ENCODE measurements at regions not wholly inside any gene's neighbourhood (a gene's known extent, or its start where the extent isn't known, plus 50 kb on each side); places are given as distances from the start of the nearest gene placed in this dataset.

GRCh38 chr19:30688696-30689095 lies 316.5 kb downstream of the ZNF536 start:
- ATAC-seq = no peak
- Mint-ChIP-seq H3K9me3 (no peaks in the 10 kb centered on the region), H3K36me3 (no peaks in the 10 kb centered on the region), H3K27ac (no peak overlapping the region), H3K4me3 (no peak overlapping the region), H3K4me1 (peaks cover 83% of the 10 kb centered on the region), H3K27me3 (ENCODE audit: low read depth) (no peaks in the 10 kb centered on the region)
- no peak for DNase-seq (ENCODE audit: low spot score)
- ChIA-PET POLR2A (interaction anchor here (0.5 kb wide), 1 partner anchor 964 kb away, joined by 3 read pairs; no protein-coding TSS in a partner anchor), CTCF (interaction anchor here (0.5 to 8.3 kb wide), 10 partner anchors 6 to 366 kb away, joined by 3 to 77 read pairs (median 4); no protein-coding TSS in a partner anchor)
- TF ChIP-seq MLX (CRISPR knock-in tag; IDR thresholded peaks at IDR 0.05) (no peak), ZNF416 (CRISPR knock-in tag; IDR thresholded peaks at IDR 0.05) (no peak), EMX1 (CRISPR knock-in tag; IDR thresholded peaks at IDR 0.05) (no peak), ZSCAN18 (CRISPR knock-in tag; IDR thresholded peaks at IDR 0.05) (no peak), HMGA2 (CRISPR knock-in tag; IDR thresholded peaks at IDR 0.05) (no peak), CREM (CRISPR knock-in tag; IDR thresholded peaks at IDR 0.05) (no peak), CREB1 (CRISPR knock-in tag; IDR thresholded peaks at IDR 0.05) (no peak), CTCF (IDR thresholded peaks at IDR 0.05) (no peak), ZNF263 (CRISPR knock-in tag; IDR thresholded peaks at IDR 0.05; ENCODE audit: low read depth) (no peak), ZNF317 (CRISPR knock-in tag; IDR thresholded peaks at IDR 0.05; ENCODE audit: borderline replicate concordance, low read depth) (no peak), FOXJ3 (CRISPR knock-in tag; IDR thresholded peaks at IDR 0.05; ENCODE audit: borderline replicate concordance) (no peak), GABPB1 (CRISPR knock-in tag; IDR thresholded peaks at IDR 0.05) (no peak), SMAD4 (CRISPR knock-in tag; IDR thresholded peaks at IDR 0.05) (no peak), AR (CRISPR knock-in tag; IDR thresholded peaks at IDR 0.05) (no peak), ATF3 (CRISPR knock-in tag; conservative IDR thresholded peaks at IDR 0.05) (no peak), ELF4 (CRISPR knock-in tag; IDR thresholded peaks at IDR 0.05; ENCODE audit: low read depth) (no peak), PRDM15 (CRISPR knock-in tag; IDR thresholded peaks at IDR 0.05) (no peak), ZNF232 (CRISPR knock-in tag; IDR thresholded peaks at IDR 0.05) (no peak), USF2 (CRISPR knock-in tag; IDR thresholded peaks at IDR 0.05) (no peak), USF1 (CRISPR knock-in tag; IDR thresholded peaks at IDR 0.05) (no peak)
